ENCODE measurements at regions not wholly inside any gene's neighbourhood (a gene's known extent, or its start where the extent isn't known, plus 50 kb on each side); places are given as distances from the start of the nearest gene placed in this dataset.

GRCh38 chr9:109953813-109954497 is 174.0 kb downstream of the PALM2AKAP2 start:
- H3K27ac ChIP-seq = no peak overlapping the region
- H3K4me3 ChIP-seq = no peak overlapping the region
- no peaks in the 10 kb centered on the region for H3K9me3 ChIP-seq
- WGBS, 2 donors = 90% methylated on average over 3 of the region's 3 CpGs
- H3K4me1 ChIP-seq = no peaks in the 10 kb centered on the region
- intact Hi-C loops (cut with DNase I; ENCODE audit: low total_unique reads) = no loop called here
- no peaks in the 10 kb centered on the region for H3K36me3 ChIP-seq (ENCODE audit: low read depth, missing control alignments)
- TF ChIP-seq CTCF (IDR thresholded peaks at IDR 0.05) = no peak
- DNase-seq = no peak
- H3K27me3 ChIP-seq = no peaks in the 10 kb centered on the region

- H3K4me3 ChIP-seq = no peak overlapping the region
- H3K9me3 ChIP-seq = no peaks in the 10 kb centered on the region
- no peaks in the 10 kb centered on the region for H3K27me3 ChIP-seq
- H3K36me3 ChIP-seq (ENCODE audit: low read depth, missing control alignments) = no peaks in the 10 kb centered on the region
- intact Hi-C loops (cut with DNase I; ENCODE audit: low total_unique reads) = no loop called here
- WGBS, 2 donors = 38 to 49% methylated on average over 9 of the region's 9 CpGs
- DNase-seq = no peak
- TF ChIP-seq CTCF (IDR thresholded peaks at IDR 0.05) (no peak), POLR2A (IDR thresholded peaks at IDR 0.05) (no peak)
- no peaks in the 10 kb centered on the region for H3K4me1 ChIP-seq
- H3K27ac ChIP-seq = no peak overlapping the region
Observed at GRCh38 chr9:109956717-109957440, 176.9 kb downstream of the PALM2AKAP2 start.

- no peaks in the 10 kb centered on the region for H3K27me3 ChIP-seq
- H3K9me3 ChIP-seq = no peaks in the 10 kb centered on the region
- DNase-seq = no peak
- no peak overlapping the region for H3K27ac ChIP-seq
- no peaks in the 10 kb centered on the region for H3K4me1 ChIP-seq
- WGBS, 2 donors = 80 to 86% methylated on average over 4 of the region's 4 CpGs
- no peaks in the 10 kb centered on the region for H3K36me3 ChIP-seq (ENCODE audit: low read depth, missing control alignments)
- no peak overlapping the region for H3K4me3 ChIP-seq
- TF ChIP-seq POLR2A (IDR thresholded peaks at IDR 0.05) (no peak), CTCF (IDR thresholded peaks at IDR 0.05) (no peak)
- intact Hi-C loops (cut with DNase I; ENCODE audit: low total_unique reads) = no loop called here
Observed at GRCh38 chr9:109959679-109960078, 179.7 kb downstream of the PALM2AKAP2 start.

GRCh38 chr9:109961626-109962025 is 181.6 kb downstream of the PALM2AKAP2 start:
- WGBS, 2 donors = 92 to 100% methylated on average over 2 of the region's 2 CpGs
- no peak overlapping the region for H3K27ac ChIP-seq
- TF ChIP-seq CTCF (IDR thresholded peaks at IDR 0.05) (no peak), POLR2A (IDR thresholded peaks at IDR 0.05) (no peak)
- intact Hi-C loops (cut with DNase I; ENCODE audit: low total_unique reads) = no loop called here
- H3K36me3 ChIP-seq (ENCODE audit: low read depth, missing control alignments) = no peaks in the 10 kb centered on the region
- no peaks in the 10 kb centered on the region for H3K9me3 ChIP-seq
- no peak for DNase-seq
- no peak overlapping the region for H3K4me3 ChIP-seq
- no peaks in the 10 kb centered on the region for H3K27me3 ChIP-seq
- H3K4me1 ChIP-seq = no peaks in the 10 kb centered on the region

- DNase-seq = no peak
- no peak overlapping the region for H3K4me3 ChIP-seq
- H3K9me3 ChIP-seq = no peaks in the 10 kb centered on the region
- no peaks in the 10 kb centered on the region for H3K36me3 ChIP-seq (ENCODE audit: low read depth, missing control alignments)
- intact Hi-C loops (cut with DNase I; ENCODE audit: low total_unique reads) = no loop called here
- no peak overlapping the region for H3K27ac ChIP-seq
- TF ChIP-seq POLR2A (IDR thresholded peaks at IDR 0.05) = no peak
- TF ChIP-seq CTCF (IDR thresholded peaks at IDR 0.05) = no peak
- H3K27me3 ChIP-seq = no peaks in the 10 kb centered on the region
- no peaks in the 10 kb centered on the region for H3K4me1 ChIP-seq
Observed at GRCh38 chr9:109962215-109962614, 182.2 kb downstream of the PALM2AKAP2 start.

Measured in testis (tissue), 2 donors.